Erythroblast (primary cell): ENCODE measurements at regions not wholly inside any gene's neighbourhood (a gene's known extent, or its start where the extent isn't known, plus 50 kb on each side); places are given as distances from the start of the nearest gene placed in this dataset.

Experiments
- GATA1 ChIP-seq: IDR thresholded peaks from 2 replicates; pipeline ENCODE4 v1.6.1; 2011; ENCODE audit warnings: low read depth, mild to moderate bottlenecking, control low read depth, low read length, moderate library complexity
- POLR2A ChIP-seq: IDR thresholded peaks from 2 replicates; pipeline ENCODE4 v1.6.1; 2011; ENCODE audit warnings: mild to moderate bottlenecking, low read length

GRCh38 chr18:26706911-26707351 lies 158.6 kb downstream of the AQP4 start:
- TF ChIP-seq GATA1, result no peak
- TF ChIP-seq POLR2A, result no peak
